B cell (primary cell): ENCODE measurements at regions not wholly inside any gene's neighbourhood (a gene's known extent, or its start where the extent isn't known, plus 50 kb on each side); places are given as distances from the start of the nearest gene placed in this dataset.

Experiments used
- ATAC-seq: fragments of 200-7000 bp; cut with Tn5 transposase; one replicate; pipeline ENCODE4 v1.10.0; 2021; ENCODE audit warnings: low read depth, mild to moderate bottlenecking, moderate number of reproducible peaks, moderate library complexity
- CTCF ChIA-PET: fragments of 350-600 bp; sonication (Branson Sonifier 250); formaldehyde crosslinking; loops from one replicate; lab custom pipeline; 2021; ENCODE audit warnings: antibody characterized with exemption, inconsistent platforms; lab: Charles Lee
- POLR2A ChIA-PET: fragments of 350-600 bp; sonication (Branson Sonifier 250); formaldehyde crosslinking; loops from one replicate; lab custom pipeline; 2021; ENCODE audit warnings: antibody characterized with exemption; lab: Charles Lee
- DNase-seq: peaks from one replicate; pipeline ENCODE4 v3.0.0; 2013
- H2AFZ ChIP-seq: 2 replicates; pipeline ENCODE4 v1.6.1; 2012; ENCODE audit warnings: mild to moderate bottlenecking, low read depth, low read length; ENCODE audit not compliant: insufficient read depth, poor library complexity, severe bottlenecking
- H3K27ac ChIP-seq, 2 donors: 1 replicate in 1 of 2; 2 replicates in 1 of 2; pipeline ENCODE4 v1.5.1; 2012 to 2013; ENCODE audit warnings: low read length in 2 of 2, mild to moderate bottlenecking in 2 of 2, moderate library complexity in 1 of 2
- H3K27me3 ChIP-seq, 4 experiments: fragments of 200-600 bp in 1 of 4; sonication (generic) in 1 of 4; replicated peaks in 1 of 4; 1 replicate in 2 of 4; 2 replicates in 2 of 4; pipeline versions ENCODE4 v1.6.1 to v1.7.0; 2013 to 2016; ENCODE audit warnings: low read length in 3 of 4, mild to moderate bottlenecking in 2 of 4, mixed read lengths in 1 of 4, moderate library complexity in 1 of 4; ENCODE audit not compliant: insufficient read depth in 4 of 4, control insufficient read depth in 3 of 4; ENCODE audit errors: control extremely low read depth in 1 of 4
- H3K36me3 ChIP-seq, 2 experiments: replicated peaks in 1 of 2; 1 replicate in 1 of 2; 2 replicates in 1 of 2; pipeline versions ENCODE4 v1.6.1 to v1.7.1; 2013; ENCODE audit warnings: low read length in 1 of 2; ENCODE audit not compliant: insufficient read depth in 2 of 2, control insufficient read depth in 1 of 2; ENCODE audit errors: control extremely low read depth in 1 of 2, extremely low read depth in 1 of 2
- H3K4me1 ChIP-seq, 2 donors: fragments of 200-600 bp in 1 of 2; sonication (generic) in 1 of 2; 1 replicate in 1 of 2; 2 replicates in 1 of 2; pipeline versions ENCODE4 v1.5.1 to v1.6.1; 2013 to 2017; ENCODE audit warnings: low read length in 2 of 2; ENCODE audit not compliant: control insufficient read depth in 2 of 2, insufficient read depth in 2 of 2
- H3K4me2 ChIP-seq: replicated peaks from 2 replicates; pipeline ENCODE3; 2012; ENCODE audit warnings: mild to moderate bottlenecking, low read depth, low read length; ENCODE audit not compliant: poor library complexity, severe bottlenecking
- H3K4me3 ChIP-seq, 5 experiments: fragments of 200-600 bp in 1 of 5; sonication (generic) in 1 of 5; 1 replicate in 3 of 5; 2 replicates in 2 of 5; pipeline versions ENCODE4 v1.5.1 to v1.7.0; 2011 to 2016; ENCODE audit warnings: low read length in 4 of 5, mild to moderate bottlenecking in 4 of 5, low read depth in 2 of 5, control low read depth in 1 of 5, moderate library complexity in 1 of 5; ENCODE audit not compliant: insufficient read depth in 1 of 5; ENCODE audit errors: control extremely low read depth in 1 of 5, extremely low read depth in 1 of 5
- H3K79me2 ChIP-seq: fragments of 200-600 bp; sonication (generic); one replicate; pipeline ENCODE4 v1.6.0; 2016; ENCODE audit warnings: low read length; ENCODE audit not compliant: control insufficient read depth, insufficient read depth
- H3K9ac ChIP-seq: fragments of 200-600 bp; sonication (generic); 2 replicates; pipeline ENCODE4 v1.6.1; 2017; ENCODE audit warnings: mild to moderate bottlenecking, low read length, moderate library complexity
- H3K9me3 ChIP-seq, 3 donors: one replicate each; pipeline versions ENCODE4 v1.6.1 to v1.7.1; 2013; ENCODE audit warnings: low read length in 2 of 3; ENCODE audit not compliant: control insufficient read depth in 2 of 3, insufficient read depth in 1 of 3; ENCODE audit errors: control extremely low read depth in 1 of 3
- H4K20me1 ChIP-seq: 2 replicates; pipeline ENCODE4 v1.6.0; 2012; ENCODE audit warnings: mild to moderate bottlenecking, low read length; ENCODE audit not compliant: insufficient read depth, control insufficient read depth, poor library complexity, severe bottlenecking
- H3K27ac Mint-ChIP-seq: one replicate; pipeline ENCODE4 v1.8.0; 2021; ENCODE audit warnings: mixed read lengths
- H3K27me3 Mint-ChIP-seq: one replicate; pipeline ENCODE4 v1.8.0; 2021; ENCODE audit warnings: mixed read lengths
- H3K4me1 Mint-ChIP-seq: one replicate; pipeline ENCODE4 v1.8.0; 2021; ENCODE audit warnings: mixed read lengths
- H3K4me3 Mint-ChIP-seq: one replicate; pipeline ENCODE4 v1.8.0; 2021; ENCODE audit warnings: mixed read lengths
- H3K9me3 Mint-ChIP-seq: one replicate; pipeline ENCODE4 v1.8.0; 2022; ENCODE audit warnings: mixed read lengths; ENCODE audit not compliant: insufficient read depth
- EZH2 ChIP-seq: IDR thresholded peaks from 2 replicates; pipeline ENCODE4 v1.6.1; 2012; ENCODE audit warnings: borderline replicate concordance, low read depth, mild to moderate bottlenecking, moderate library complexity, low read length; ENCODE audit not compliant: insufficient read depth, poor library complexity, severe bottlenecking
- WGBS: methylation state at CpG from one replicate; pipeline ENCODE4 v1.1.5; 2013; ENCODE audit warnings: missing lambda C conversion rate; ENCODE audit not compliant: insufficient coverage; 5-methylcytosine and 5-hydroxymethylcytosine counted together
- intact Hi-C: fragments of 100-400 bp; cut with micrococcal nuclease; formaldehyde crosslinking; loops from one replicate; pipeline ENCODE4 v1.10.0; 2022
- TF ChIP-seq, protein P1 (sequence below): fragments of 200-600 bp; IDR thresholded peaks from one replicate; pipeline ENCODE4 v1.8.0; 2022; ENCODE audit warnings: antibody characterized with exemption, mild to moderate bottlenecking

DNA sequence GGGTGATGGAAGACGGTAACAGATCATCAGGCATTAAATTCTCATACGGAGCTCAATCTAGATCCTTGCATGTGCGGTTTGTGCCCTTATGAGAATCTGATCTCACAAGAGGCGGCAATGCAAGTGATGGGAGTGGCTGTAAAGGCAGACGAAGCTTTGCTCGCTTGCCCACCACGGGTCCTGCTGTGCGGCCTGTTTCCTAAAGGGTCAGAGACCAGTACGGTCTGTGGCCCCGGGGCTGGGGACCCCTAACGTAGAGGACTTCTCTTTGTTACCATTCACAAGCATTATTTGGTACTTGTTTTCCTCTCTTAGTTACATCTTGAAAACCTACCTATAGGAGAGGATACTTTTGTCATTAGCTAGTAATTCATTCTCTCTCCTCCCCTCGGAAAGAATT lies 221.0 kb downstream of the ADAM29 start:
- intact Hi-C loops = no loop called here
- H3K9me3 Mint-ChIP-seq = no peaks in the 10 kb centered on the region
- TF ChIP-seq, protein P1, sequence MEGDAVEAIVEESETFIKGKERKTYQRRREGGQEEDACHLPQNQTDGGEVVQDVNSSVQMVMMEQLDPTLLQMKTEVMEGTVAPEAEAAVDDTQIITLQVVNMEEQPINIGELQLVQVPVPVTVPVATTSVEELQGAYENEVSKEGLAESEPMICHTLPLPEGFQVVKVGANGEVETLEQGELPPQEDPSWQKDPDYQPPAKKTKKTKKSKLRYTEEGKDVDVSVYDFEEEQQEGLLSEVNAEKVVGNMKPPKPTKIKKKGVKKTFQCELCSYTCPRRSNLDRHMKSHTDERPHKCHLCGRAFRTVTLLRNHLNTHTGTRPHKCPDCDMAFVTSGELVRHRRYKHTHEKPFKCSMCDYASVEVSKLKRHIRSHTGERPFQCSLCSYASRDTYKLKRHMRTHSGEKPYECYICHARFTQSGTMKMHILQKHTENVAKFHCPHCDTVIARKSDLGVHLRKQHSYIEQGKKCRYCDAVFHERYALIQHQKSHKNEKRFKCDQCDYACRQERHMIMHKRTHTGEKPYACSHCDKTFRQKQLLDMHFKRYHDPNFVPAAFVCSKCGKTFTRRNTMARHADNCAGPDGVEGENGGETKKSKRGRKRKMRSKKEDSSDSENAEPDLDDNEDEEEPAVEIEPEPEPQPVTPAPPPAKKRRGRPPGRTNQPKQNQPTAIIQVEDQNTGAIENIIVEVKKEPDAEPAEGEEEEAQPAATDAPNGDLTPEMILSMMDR = no peak
- no peak for TF ChIP-seq EZH2
- Histone ChIP-seq H3K36me3 (no peaks in the 10 kb centered on the region), H3K9me3 (peaks cover 0 to 3% (median 0%) of the 10 kb centered on the region in 3 donors), H3K27ac (no peak overlapping the region), H3K4me3 (no peak overlapping the region), H2AFZ (no peak overlapping the region), H3K79me2 (no peaks in the 10 kb centered on the region), H3K9ac (no peak overlapping the region), H4K20me1 (no peaks in the 10 kb centered on the region), H3K4me2 (no peak overlapping the region), H3K27me3 (no peaks in the 10 kb centered on the region), H3K4me1 (no peaks in the 10 kb centered on the region)
- ATAC-seq (no peak), DNase-seq (no peak)
- no peaks in the 10 kb centered on the region for H3K27me3 Mint-ChIP-seq
- no peak overlapping the region for H3K27ac Mint-ChIP-seq
- ChIA-PET CTCF (no interaction called here), POLR2A (no interaction called here)
- H3K4me1 Mint-ChIP-seq = no peaks in the 10 kb centered on the region
- WGBS = 97% methylated on average over 6 of the region's 12 CpGs
- H3K4me3 Mint-ChIP-seq = no peak overlapping the region

DNA sequence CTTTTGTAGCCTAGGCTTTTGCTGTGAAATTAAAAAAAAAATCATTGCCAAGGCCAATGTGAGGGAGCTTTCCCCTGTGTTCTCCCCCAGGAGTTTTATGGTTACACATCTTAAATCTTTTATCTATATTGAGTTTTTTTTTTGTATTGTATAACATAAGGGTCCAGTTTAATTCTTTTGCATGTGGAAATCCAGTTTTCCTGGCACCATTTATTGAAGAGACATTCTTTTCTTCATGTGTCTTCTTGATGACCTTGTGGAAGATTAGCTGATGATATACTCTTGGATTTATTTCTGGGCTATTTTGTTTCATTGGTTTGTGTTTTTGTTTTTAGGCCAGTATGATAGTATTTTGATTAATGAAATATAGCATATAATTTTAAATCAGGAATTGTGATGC lies 225.0 kb downstream of the ADAM29 start:
- TF ChIP-seq, protein P1 = no peak
- TF ChIP-seq EZH2 = no peak
- Histone ChIP-seq H3K9ac (no peak overlapping the region), H3K9me3 (peaks cover 0 to 11% (median 0%) of the 10 kb centered on the region in 3 donors), H3K79me2 (no peaks in the 10 kb centered on the region), H2AFZ (no peak overlapping the region), H3K4me1 (no peaks in the 10 kb centered on the region), H3K27me3 (no peaks in the 10 kb centered on the region), H3K4me3 (no peak overlapping the region), H3K4me2 (no peak overlapping the region), H3K27ac (no peak overlapping the region), H4K20me1 (no peaks in the 10 kb centered on the region), H3K36me3 (no peaks in the 10 kb centered on the region)
- Mint-ChIP-seq H3K27me3 (no peaks in the 10 kb centered on the region), H3K27ac (no peak overlapping the region), H3K9me3 (peaks cover 2% of the 10 kb centered on the region), H3K4me3 (no peak overlapping the region), H3K4me1 (no peaks in the 10 kb centered on the region)
- ATAC-seq (no peak), DNase-seq (no peak)
- intact Hi-C loops = no loop called here
- POLR2A ChIA-PET = no interaction called here
- CTCF ChIA-PET = no interaction called here
